KBM-7 (cell line): ENCODE measurements at regions not wholly inside any gene's neighbourhood (a gene's known extent, or its start where the extent isn't known, plus 50 kb on each side); places are given as distances from the start of the nearest gene placed in this dataset.
A peak's percentile ranks its signal among the peaks of the same experiment; 100 is the strongest.
"Not testable (repeated sequence)": the region's sequence is repeated elsewhere in the genome, so short reads cannot be mapped to it uniquely, and the experiment has no call there.

Source experiments
- DNase-seq: peaks from one replicate; pipeline ENCODE4 v3.0.0-alpha.2; 2015
- in situ Hi-C: fragments of 300-500 bp; cut with MboI; formaldehyde crosslinking; loops from 2 replicates; pipeline ENCODE4 v1.14.3; 2020; ENCODE audit warnings: low sequenced_read_pairs, low pct_unique_long_range_greater_than_20kb, mixed read lengths

GRCh38 chr1:219863816-219864215 is 64.5 kb downstream of the SLC30A10 start:
- in situ Hi-C loops, DNase-seq: not testable (repeated sequence)

- no peak for DNase-seq
- in situ Hi-C loops, result no loop called here
Observed at GRCh38 chr1:219862366-219862765, 66.0 kb downstream of the SLC30A10 start.

- in situ Hi-C loops, result no loop called here
- no peak for DNase-seq
Observed at GRCh38 chr1:219858980-219859379, 69.4 kb downstream of the SLC30A10 start.

- in situ Hi-C loops, result no loop called here
- no peak for DNase-seq
Observed at GRCh38 chr1:219847215-219847855, 81.0 kb downstream of the SLC30A10 start.

GRCh38 chr1:219839595-219839994 is 88.8 kb downstream of the SLC30A10 start:
- DNase-seq, in situ Hi-C loops: not testable (repeated sequence)

GRCh38 chr1:219837994-219838294 is 90.4 kb downstream of the SLC30A10 start:
- no peak for DNase-seq
- in situ Hi-C loops, result no loop called here

GRCh38 chr1:219837274-219837993 is 90.9 kb downstream of the SLC30A10 start:
- peak; percentile 65 for DNase-seq
- in situ Hi-C loops, result no loop called here

GRCh38 chr1:219834314-219834917 is 93.9 kb downstream of the SLC30A10 start:
- no peak for DNase-seq
- in situ Hi-C loops, result no loop called here

- no peak for DNase-seq
- in situ Hi-C loops, result no loop called here
Observed at GRCh38 chr1:219833214-219833815, 95.0 kb downstream of the SLC30A10 start.

- in situ Hi-C loops, result no loop called here
- DNase-seq, result no peak
Observed at GRCh38 chr1:219826290-219826689, 102.1 kb downstream of the SLC30A10 start.

- in situ Hi-C loops, result no loop called here
- no peak for DNase-seq
Observed at GRCh38 chr1:219825355-219825754, 103.0 kb downstream of the SLC30A10 start.

GRCh38 chr1:219824338-219824737 is 104.0 kb downstream of the SLC30A10 start:
- no peak for DNase-seq
- in situ Hi-C loops, result no loop called here

GRCh38 chr1:219820551-219820950 is 107.8 kb downstream of the SLC30A10 start:
- no peak for DNase-seq
- in situ Hi-C loops, result no loop called here

- in situ Hi-C loops, result no loop called here
- DNase-seq, result no peak
Observed at GRCh38 chr1:219817914-219818313, 110.4 kb downstream of the SLC30A10 start.

GRCh38 chr1:219813294-219813693 is 115.1 kb downstream of the SLC30A10 start:
- DNase-seq, result no peak
- in situ Hi-C loops, result no loop called here

GRCh38 chr1:219812491-219813203 is 115.7 kb downstream of the SLC30A10 start:
- DNase-seq, result peak; percentile 53
- in situ Hi-C loops, result no loop called here

- in situ Hi-C loops, result no loop called here
- DNase-seq, result no peak
Observed at GRCh38 chr1:219812086-219812485, 116.3 kb downstream of the SLC30A10 start.

GRCh38 chr1:219810451-219810850 is 117.9 kb downstream of the SLC30A10 start:
- no peak for DNase-seq
- in situ Hi-C loops, result no loop called here

GRCh38 chr1:219808790-219809189 is 119.6 kb downstream of the SLC30A10 start:
- in situ Hi-C loops, result no loop called here
- no peak for DNase-seq

- in situ Hi-C loops, result no loop called here
- no peak for DNase-seq
Observed at GRCh38 chr1:219806642-219807041, 121.7 kb downstream of the SLC30A10 start.
